ENCODE measurements at regions not wholly inside any gene's neighbourhood (a gene's known extent, or its start where the extent isn't known, plus 50 kb on each side); places are given as distances from the start of the nearest gene placed in this dataset.

DNA sequence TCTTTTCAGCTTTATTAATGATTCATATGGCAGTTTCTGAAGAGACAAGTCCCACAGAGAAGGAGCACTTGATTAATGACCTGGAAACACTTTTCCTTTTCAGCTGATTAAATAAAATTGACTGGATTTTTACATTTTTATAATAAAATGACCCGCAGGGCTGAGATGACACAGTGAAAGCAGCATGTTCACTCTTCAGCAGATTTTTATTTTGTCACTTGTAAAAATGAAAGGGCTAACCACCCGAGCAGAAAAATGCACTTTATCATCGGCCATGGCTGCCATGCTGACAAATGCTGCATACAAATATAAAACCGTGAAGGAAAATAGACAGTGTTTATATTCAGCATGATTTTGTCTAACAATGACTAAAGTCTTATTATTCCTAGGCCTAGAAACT is 321.6 kb upstream of the ITGA1 start:
- TF ChIP-seq, protein P1, sequence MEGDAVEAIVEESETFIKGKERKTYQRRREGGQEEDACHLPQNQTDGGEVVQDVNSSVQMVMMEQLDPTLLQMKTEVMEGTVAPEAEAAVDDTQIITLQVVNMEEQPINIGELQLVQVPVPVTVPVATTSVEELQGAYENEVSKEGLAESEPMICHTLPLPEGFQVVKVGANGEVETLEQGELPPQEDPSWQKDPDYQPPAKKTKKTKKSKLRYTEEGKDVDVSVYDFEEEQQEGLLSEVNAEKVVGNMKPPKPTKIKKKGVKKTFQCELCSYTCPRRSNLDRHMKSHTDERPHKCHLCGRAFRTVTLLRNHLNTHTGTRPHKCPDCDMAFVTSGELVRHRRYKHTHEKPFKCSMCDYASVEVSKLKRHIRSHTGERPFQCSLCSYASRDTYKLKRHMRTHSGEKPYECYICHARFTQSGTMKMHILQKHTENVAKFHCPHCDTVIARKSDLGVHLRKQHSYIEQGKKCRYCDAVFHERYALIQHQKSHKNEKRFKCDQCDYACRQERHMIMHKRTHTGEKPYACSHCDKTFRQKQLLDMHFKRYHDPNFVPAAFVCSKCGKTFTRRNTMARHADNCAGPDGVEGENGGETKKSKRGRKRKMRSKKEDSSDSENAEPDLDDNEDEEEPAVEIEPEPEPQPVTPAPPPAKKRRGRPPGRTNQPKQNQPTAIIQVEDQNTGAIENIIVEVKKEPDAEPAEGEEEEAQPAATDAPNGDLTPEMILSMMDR (IDR thresholded peaks at IDR 0.05): no peak

DNA sequence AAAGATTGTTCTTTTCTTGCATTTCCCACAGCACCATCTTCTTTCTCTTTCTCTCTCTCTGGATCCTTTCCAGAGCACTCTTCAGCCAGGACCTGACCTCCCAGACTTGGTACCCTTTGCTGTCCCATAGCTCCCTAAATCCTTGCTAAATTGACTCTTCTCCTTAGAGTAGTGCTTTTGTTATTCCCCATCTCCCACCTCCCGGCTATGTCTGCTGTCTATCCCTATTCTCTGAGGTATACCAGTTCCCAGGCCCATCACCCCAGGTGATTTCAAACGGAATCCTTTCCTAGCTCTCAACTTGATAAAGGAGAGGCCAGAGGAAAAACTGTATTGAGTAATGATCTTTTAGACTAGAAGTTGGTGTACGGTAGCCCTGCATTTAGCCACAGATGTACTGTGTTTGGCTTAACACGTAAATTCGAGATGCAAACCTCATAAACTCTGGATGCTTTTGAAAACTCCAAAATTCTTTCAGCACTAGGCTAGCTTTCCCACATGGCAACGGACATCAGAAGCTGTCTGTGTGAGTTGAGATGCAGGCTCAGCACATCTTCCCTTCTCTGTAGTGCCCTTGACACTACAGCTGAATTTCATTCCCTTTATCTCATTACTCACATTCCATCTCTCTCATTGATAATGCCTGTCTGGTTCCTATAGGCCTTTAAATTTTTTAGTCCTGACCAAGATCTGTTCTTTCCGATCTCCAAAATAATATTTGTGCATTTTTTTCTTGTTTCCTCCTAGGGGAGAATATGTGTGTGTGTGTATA is 320.8 kb upstream of the ITGA1 start:
- H3K36me3 Mint-ChIP-seq (ENCODE audit: low read depth): no peaks in the 10 kb centered on the region
- H3K27me3 Mint-ChIP-seq (ENCODE audit: insufficient read depth): no peaks in the 10 kb centered on the region; the same call in 1 of the 2 replicates
- H3K27ac Mint-ChIP-seq: no peak overlapping the region

More for the DNA sequence above, 321.6 kb upstream of the ITGA1 start:
- Mint-ChIP-seq H3K27ac (no peak overlapping the region), H3K27me3 (ENCODE audit: insufficient read depth) (no peaks in the 10 kb centered on the region; the same call in 1 of the 2 replicates), H3K4me1 (ENCODE audit: low read depth) (no peaks in the 10 kb centered on the region), H3K36me3 (ENCODE audit: low read depth) (no peaks in the 10 kb centered on the region), H3K4me3 (no peak overlapping the region), H3K9me3 (no peaks in the 10 kb centered on the region)
- DNase-seq: no peak

DNA sequence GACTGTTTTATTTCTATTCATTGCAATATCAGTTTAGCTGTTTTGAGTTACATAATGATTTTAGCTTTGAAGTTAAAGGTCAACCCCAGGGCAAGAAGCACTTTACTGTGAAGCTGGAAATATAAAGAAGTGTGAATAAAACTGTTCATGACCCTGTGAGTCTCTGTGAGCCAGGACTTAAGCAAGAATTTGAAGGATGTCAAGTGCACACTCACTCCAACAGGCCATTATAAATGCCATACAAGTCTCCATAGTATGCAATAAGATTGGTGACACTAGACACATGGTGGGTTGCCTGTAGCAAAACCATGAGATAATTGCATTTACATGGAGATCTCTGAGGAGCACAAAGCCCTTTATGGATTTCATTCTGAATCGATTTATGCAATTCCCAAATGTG is 318.7 kb upstream of the ITGA1 start:
- TF ChIP-seq, protein P1 (IDR thresholded peaks at IDR 0.05): no peak
- Mint-ChIP-seq H3K27ac (no peak overlapping the region), H3K9me3 (no peaks in the 10 kb centered on the region), H3K4me3 (no peak overlapping the region), H3K36me3 (ENCODE audit: low read depth) (no peaks in the 10 kb centered on the region), H3K27me3 (ENCODE audit: insufficient read depth) (no peaks in the 10 kb centered on the region), H3K4me1 (ENCODE audit: low read depth) (no peaks in the 10 kb centered on the region)
- DNase-seq: no peak

More for the DNA sequence above, 320.8 kb upstream of the ITGA1 start:
- H3K4me1 Mint-ChIP-seq (ENCODE audit: low read depth): no peaks in the 10 kb centered on the region
- TF ChIP-seq, protein P1 (IDR thresholded peaks at IDR 0.05): no peak
- DNase-seq: no peak
- H3K4me3 Mint-ChIP-seq: no peak overlapping the region
- no peaks in the 10 kb centered on the region for H3K9me3 Mint-ChIP-seq

DNA sequence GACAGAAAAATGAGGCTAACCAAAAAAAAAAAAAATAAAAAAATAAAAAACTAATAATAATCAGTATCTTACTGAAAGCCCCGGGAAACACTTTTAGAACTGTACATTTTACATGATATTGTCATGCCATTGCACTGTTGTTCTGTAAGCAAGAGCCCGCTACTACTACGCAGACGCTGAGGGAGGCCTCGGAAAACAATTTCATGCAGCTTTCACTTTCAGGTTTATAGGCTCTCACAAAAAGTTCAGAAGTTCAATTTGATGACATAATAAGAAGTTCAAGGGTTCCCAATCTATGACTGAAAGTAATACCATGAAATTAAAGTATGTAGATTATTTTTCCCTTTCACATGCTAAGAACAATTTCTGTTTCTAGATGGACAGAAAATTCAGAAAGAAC is 318.3 kb upstream of the ITGA1 start:
- Mint-ChIP-seq H3K27ac (no peak overlapping the region), H3K4me3 (peak overlapping the region; percentile 44), H3K4me1 (ENCODE audit: low read depth) (no peaks in the 10 kb centered on the region), H3K36me3 (ENCODE audit: low read depth) (no peaks in the 10 kb centered on the region), H3K27me3 (ENCODE audit: insufficient read depth) (no peaks in the 10 kb centered on the region), H3K9me3 (no peaks in the 10 kb centered on the region)
- TF ChIP-seq, protein P1 (IDR thresholded peaks at IDR 0.05): no peak
- no peak for DNase-seq

DNA sequence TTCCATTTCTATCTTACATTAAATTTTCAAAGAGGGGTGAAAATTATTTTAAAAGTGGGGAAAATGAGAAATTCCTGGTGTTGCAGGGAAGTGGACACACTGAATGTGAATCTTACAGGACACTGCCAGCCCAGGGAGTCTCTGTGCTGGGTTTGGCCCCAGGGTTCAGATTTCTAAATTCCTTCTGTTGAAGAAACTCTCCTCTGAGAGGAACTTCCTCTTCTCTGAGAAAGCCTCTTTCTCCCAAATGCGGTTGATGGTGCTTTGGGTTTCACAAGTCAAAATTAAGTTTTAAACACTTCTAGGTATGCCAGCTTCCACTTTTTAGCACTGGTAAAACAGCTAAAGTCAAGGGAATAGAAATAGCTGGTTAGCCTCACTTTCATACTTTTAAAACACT is 317.9 kb upstream of the ITGA1 start:
- no peak for DNase-seq
- TF ChIP-seq, protein P1 (IDR thresholded peaks at IDR 0.05): no peak
- Mint-ChIP-seq H3K9me3 (no peaks in the 10 kb centered on the region), H3K4me1 (ENCODE audit: low read depth) (no peaks in the 10 kb centered on the region), H3K27ac (no peak overlapping the region), H3K36me3 (ENCODE audit: low read depth) (no peaks in the 10 kb centered on the region), H3K4me3 (peak overlapping the region; percentile 44), H3K27me3 (ENCODE audit: insufficient read depth) (no peaks in the 10 kb centered on the region)
